T-helper 1 cell (primary cell): ENCODE measurements at regions not wholly inside any gene's neighbourhood (a gene's known extent, or its start where the extent isn't known, plus 50 kb on each side); places are given as distances from the start of the nearest gene placed in this dataset.
"Not testable (repeated sequence)": the region's sequence is repeated elsewhere in the genome, so short reads cannot be mapped to it uniquely, and the experiment has no call there.

Experiments
- DNase-seq, 5 donors: peaks; one replicate each; pipeline ENCODE4 v3.0.0-alpha.2; 2012 to 2020

DNA sequence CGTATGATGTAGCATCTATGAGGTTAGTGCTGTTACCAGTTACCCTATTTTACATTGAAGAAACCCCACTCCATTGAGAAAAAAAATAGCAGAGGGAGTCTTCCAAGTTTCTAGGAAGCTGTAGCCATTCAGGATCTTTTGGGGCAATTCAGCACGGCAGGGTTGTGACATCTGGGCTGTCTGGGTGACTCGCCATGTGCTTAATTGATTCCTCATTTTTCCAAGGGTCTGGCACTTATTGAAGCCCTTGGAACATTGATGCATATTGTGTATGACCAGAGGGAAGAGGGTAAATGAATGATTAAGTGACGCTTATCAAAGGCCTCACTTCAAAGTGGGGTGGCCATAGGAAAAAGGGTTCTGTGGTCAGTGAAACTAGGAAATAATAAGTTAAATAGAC, 248.7 kb downstream of the ARHGAP12 start:
- DNase-seq: no peak

- no peak for DNase-seq
Measured at GRCh38 chr10:31678575-31679516, 249.8 kb downstream of the ARHGAP12 start.

DNA sequence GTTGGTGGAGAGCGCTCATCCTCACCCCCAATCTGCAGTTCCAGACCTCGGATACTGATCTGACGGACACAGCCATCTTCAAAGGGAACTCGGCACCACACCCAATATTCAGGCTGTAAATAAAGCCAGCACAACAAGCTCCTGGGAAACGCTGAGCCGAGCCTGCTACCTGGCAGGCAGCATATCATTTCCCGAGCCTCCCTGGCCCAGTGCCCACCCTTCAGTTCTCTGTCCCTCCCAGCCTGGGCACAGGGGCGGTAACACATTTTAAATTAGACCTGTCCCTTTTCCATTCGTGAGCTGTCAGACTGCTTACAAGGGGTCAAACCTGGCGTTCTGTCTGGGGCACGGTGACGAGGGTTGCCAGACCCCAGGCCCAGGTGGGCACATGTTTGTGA, 250.5 kb downstream of the ARHGAP12 start:
- DNase-seq: no peak

DNA sequence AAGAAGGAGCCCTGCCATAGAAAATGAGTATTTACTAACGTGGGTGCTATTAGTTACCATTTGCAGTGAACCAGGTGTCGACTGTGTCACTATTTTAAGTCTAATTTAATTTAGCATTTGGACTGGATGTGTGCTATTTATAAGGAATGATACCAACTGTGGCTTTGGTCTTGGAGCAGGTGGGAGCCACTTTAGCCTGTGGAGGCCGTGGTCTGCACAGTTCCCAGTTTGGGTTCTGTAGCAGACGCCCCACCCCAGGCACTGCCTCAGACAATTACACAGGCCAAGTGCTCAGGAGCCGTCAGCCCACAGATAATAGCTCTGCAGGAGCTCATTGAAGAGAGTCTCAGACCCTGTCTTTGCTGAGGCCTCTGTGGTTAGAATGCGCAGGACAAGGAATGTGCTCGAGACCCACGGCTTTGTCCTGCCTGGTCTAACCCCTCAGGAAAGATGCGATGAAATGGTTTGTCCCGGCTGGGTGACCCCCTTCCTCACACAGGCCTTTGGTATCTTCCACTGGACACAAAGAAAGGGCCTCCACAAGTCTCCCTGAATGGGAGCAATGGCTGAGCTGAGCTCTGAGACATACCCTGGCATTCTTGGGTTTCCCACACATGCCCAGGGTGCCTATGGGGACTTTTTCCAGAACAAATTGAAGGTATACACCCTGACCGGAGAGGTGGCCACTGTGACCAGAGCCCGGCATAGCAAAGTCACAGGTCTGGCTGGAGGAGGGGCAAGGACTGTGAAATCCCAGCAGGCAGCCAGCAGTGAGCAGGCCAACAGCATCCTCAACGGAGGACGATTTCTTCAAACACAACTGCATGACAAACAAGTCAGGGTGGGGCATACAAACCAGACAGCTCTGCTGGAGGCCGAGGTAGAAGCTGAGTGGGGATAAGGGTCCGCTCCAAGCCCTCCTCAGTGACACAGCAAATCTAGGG, 251.2 kb downstream of the ARHGAP12 start:
- DNase-seq: no peak

DNA sequence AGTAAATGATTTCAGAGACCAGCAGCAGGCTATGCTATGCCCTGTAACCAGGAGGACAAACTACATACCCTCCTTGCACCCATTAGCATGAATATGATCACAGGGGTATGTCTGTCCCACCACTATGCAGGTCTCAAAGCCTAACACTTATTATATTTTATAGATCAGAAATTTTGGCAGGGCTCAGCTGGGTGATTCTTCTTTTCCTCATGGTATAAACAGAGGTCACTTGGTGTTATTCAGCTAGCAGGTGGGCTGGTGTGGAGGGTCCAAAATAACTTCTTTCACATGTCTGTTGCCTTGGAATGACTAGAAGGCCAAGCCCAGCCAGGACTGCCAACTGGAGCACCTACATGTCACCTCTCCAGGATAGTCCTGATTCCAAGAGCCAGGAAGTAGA, 252.9 kb downstream of the ARHGAP12 start:
- DNase-seq: no peak

GRCh38 chr10:31669357-31669756, 259.3 kb downstream of the ARHGAP12 start:
- no peak for DNase-seq

DNA sequence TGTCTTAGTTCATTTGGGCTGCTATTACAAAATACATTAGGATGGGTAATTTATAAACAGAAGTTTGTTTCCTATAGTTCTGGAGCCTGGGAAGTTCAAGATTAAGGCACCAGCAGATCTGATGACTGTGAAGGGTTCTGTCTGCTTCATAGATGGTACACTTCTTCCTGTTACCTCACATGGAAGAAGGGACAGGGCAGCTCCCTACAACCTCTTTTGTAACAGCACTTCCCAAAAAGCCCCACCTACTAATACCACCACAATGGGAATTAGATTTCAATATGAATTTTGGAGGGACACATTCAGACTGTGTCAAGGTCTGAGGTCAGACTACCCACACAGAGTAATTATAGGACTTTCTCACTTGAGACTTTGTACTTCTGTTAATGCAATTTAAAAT, 260.3 kb downstream of the ARHGAP12 start:
- DNase-seq: no peak

DNA sequence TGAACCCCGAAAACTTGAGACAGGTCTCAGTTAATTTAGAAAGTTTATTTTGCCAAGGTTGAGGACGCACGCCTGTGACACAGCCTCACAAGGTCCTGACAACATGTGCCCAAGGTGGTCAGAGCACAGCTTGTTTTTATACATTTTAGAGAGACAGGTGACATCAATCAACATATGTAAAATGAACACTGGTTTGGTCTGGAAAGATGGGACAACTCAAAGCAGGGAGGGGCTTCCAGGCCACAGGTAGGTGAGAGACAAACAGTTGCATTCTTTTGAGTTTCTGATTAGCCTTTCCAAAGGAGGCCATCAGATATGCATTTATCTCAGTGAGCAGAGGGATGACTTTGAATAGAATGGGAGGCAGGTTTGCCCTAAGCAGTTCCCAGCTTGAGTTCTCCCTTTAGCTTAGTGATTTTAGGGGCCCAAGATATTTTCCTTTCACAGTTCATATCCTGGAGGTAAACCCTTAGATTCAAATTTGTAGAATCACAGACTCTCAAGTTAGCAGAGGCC, 262.8 kb downstream of the ARHGAP12 start:
- DNase-seq: not testable (repeated sequence)

DNA sequence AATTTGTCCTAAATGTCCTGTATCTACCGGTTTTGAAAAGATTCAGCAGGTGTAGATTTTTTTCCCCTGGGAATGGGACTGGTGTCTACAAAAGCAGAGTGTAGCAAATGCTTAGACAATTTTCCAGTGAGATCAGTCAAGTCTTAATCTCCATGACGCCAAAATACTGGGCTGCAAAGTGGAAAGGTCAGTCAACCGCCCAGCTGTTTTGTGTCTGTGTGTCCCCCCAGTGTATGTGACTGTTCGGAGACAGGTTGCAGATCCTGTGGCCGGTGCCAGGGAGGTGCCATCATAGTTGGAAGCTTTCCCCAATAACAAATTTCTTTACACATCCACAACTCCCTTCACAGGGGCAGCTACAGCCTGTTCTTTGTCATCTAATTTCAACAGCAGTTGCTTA, 263.8 kb downstream of the ARHGAP12 start:
- DNase-seq: no peak

GRCh38 chr10:31664071-31664470, 264.6 kb downstream of the ARHGAP12 start:
- DNase-seq: not testable (repeated sequence)

DNA sequence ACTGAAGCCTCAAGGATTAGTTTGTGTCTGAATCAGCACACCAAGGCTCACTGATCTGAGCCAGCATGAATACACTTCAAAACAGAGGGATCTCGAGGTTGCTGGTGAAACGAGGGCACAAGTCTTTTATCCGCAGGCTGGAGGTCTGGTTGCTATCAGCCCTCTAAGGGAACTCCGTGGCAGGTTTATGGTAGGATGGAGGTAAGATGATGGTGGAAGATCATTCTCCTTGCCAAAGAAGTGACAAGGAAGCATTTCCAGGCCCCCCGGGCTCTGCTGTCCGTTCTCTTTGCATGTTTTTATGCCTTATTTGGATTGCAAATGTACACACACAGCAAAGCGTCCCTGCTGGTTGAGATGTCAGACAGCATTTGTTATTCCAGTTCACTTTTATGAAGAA, 268.3 kb downstream of the ARHGAP12 start:
- DNase-seq: no peak

- no peak for DNase-seq
Measured at GRCh38 chr10:31659665-31660064, 269.0 kb downstream of the ARHGAP12 start.

DNA sequence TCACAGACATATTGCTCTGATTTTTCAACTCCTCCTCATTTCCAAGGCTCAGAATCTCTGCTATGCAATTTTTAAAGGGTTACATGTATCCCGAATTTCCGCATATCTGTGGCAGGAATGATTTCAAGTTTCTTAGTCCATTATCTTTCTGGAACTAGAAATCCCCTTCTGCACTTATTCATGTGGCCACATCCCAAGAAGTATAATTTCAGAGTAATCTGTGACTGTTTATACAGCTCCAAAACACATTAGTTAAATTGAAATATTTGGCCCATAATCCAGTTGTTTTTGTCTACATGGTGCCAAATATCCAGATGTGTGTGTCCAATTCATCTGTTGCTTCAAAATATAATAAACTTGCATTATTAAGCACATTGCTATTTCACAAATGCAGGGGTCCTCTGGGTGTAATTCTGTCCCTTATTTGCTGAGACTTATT, 271.2 kb downstream of the ARHGAP12 start:
- DNase-seq: no peak

DNA sequence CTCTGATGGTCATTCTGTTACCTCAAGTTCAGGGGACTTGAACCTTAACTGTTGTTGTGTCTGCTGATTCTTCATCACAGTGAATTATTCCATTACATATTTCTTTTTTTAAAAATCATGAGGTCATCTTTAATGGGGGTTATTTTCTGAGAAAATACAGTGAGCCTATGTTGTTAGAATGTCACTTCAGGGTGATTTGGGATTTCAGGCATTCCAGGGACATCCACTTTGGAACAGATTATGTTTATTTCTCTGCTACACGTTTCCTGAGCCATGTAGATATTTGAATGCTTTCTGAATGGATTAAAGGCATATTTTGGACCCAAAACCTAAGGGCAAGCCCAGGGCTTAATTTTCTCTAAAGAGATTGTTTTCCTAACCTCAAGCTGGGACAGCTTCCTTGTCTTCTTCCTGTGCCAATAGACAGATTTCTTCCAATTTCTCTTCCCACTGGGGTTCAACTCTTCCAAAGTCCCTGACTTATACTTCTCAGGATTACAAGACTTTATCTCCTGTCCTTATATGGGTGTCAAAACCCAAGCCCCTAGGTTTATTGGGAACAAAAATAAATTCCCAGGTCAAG, 271.7 kb downstream of the ARHGAP12 start:
- no peak for DNase-seq

GRCh38 chr10:31652038-31652437, 276.6 kb downstream of the ARHGAP12 start:
- DNase-seq: no peak

GRCh38 chr10:31650010-31650409, 278.6 kb downstream of the ARHGAP12 start:
- no peak for DNase-seq

GRCh38 chr10:31648966-31649365, 279.7 kb downstream of the ARHGAP12 start:
- DNase-seq: no peak

DNA sequence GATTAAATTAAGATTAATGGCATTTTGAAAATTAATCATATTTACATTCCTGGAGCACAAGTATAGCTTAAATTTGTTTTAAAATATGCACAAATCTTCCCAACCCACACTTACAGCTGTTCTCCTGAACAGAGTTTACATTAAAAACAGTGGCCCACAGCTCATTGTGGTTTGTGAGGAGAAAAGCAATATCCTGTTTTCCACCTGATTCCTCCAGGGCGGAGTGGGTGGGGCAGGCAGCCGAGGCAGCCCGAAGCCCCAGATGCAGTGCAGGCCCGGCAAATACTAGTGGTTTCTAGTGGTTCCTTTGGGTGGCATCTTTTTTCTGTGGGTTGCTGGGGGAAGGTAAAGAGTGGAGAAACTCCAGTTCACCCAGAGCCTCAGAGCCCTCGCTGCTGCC, 280.8 kb downstream of the ARHGAP12 start:
- no peak for DNase-seq

DNA sequence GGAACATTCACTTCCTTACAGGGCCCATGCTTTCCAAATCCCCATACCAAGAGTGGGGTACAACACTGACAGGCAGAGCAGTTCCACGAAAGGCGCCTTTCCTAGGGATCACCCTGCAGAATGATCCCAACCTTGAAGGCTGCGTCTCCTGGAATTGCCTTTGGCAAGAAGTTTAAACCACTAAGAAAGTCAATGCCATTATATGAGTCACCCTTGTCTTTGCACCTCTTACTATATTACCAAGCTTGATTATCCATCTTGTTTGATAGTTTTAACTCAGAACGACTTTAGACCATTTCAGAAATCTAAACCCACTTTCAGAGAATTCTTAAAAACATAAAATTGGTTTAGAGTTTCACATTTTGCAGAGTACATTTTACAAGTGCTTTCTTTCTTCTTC, 282.1 kb downstream of the ARHGAP12 start:
- DNase-seq: no peak

DNA sequence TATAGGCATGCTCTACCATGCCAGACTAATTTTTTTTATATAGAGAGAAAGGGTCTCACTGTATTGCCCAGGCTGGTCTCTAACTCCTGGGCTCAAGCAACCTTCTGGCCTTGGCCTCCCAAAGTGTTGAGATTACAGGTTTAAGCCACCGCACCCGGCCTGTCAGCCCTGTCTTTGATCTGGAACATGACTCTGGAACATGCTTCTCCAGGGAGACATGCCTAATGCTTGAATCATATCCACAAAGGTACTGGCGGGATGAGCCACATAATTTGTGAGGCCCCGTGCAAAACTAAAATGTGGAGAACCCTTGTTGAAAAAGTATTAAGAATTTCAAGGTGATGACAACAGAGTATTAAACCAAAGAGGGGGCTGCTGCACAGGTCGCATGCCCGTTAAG, 282.8 kb downstream of the ARHGAP12 start:
- no peak for DNase-seq

DNA sequence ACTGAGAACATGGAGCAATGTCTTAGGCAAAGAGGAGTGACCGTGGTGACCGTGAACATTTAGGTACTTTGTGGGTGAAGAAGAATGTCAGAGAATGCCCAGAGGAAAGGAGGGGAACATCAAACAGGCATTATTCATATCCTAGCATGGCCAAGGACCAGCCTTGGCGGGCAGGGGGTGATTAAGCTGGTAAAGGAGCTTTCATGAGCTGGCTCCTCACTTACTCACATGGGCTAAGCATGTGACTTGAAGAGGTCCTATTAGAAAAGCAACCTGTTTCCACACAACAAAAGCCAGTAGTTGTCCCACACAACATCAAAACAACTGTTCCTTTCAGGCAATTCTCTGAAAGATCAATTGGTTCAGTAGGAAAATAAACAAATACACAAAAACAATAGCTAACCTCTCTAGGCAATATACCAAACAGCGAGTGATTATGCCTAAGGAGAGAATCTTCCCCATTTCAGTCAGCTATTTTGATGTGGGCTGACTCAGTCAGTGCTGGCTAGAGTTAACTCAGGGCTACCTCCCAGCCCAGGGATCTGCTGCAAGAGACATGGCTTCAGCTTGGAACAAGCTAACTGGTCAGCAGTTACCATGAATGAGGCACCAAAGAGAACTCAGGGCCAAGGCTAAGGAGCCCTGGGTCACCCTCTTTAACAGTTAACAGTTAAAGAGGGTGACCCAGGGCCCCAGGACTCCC, 283.5 kb downstream of the ARHGAP12 start:
- DNase-seq: no peak

GRCh38 chr10:31642281-31642680, 286.4 kb downstream of the ARHGAP12 start:
- DNase-seq: no peak
